ENCODE measurements at regions not wholly inside any gene's neighbourhood (a gene's known extent, or its start where the extent isn't known, plus 50 kb on each side); places are given as distances from the start of the nearest gene placed in this dataset.

DNA sequence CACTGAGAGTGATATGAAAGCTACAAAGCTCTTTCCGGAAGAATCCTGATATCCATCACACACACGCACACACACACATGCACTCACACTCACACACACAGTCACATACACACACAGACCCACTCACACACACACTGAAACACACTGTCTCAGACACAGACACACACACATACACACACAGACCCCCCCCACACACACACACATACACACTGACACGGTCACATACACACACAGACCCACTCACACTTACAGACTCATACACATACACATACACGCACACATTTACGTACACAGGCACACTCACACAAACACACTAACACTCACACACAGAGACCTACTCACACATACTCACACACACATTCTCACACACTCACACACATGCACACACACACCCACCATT, 58.6 kb downstream of the LIG4 start:
- TF ChIP-seq EZH2 (IDR thresholded peaks at IDR 0.05; ENCODE audit: insufficient read depth, low read length) = no peak
- TF ChIP-seq, protein P1, sequence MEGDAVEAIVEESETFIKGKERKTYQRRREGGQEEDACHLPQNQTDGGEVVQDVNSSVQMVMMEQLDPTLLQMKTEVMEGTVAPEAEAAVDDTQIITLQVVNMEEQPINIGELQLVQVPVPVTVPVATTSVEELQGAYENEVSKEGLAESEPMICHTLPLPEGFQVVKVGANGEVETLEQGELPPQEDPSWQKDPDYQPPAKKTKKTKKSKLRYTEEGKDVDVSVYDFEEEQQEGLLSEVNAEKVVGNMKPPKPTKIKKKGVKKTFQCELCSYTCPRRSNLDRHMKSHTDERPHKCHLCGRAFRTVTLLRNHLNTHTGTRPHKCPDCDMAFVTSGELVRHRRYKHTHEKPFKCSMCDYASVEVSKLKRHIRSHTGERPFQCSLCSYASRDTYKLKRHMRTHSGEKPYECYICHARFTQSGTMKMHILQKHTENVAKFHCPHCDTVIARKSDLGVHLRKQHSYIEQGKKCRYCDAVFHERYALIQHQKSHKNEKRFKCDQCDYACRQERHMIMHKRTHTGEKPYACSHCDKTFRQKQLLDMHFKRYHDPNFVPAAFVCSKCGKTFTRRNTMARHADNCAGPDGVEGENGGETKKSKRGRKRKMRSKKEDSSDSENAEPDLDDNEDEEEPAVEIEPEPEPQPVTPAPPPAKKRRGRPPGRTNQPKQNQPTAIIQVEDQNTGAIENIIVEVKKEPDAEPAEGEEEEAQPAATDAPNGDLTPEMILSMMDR (IDR thresholded peaks at IDR 0.05; ENCODE audit: insufficient read depth, low read depth, low read length) = no peak

Measured in astrocyte (in vitro differentiated cells and primary cell).